Urothelium cell line (cell line): ENCODE measurements at regions not wholly inside any gene's neighbourhood (a gene's known extent, or its start where the extent isn't known, plus 50 kb on each side); places are given as distances from the start of the nearest gene placed in this dataset.

Experiments
- DNase-seq: peaks from one replicate; pipeline ENCODE4 v3.0.0; 2011; ENCODE audit warnings: low spot score, mixed read lengths
- FAIRE-seq: peaks from 2 replicates; lab custom pipeline; 2011; peaks lifted over from hg19 to GRCh38; lab: Jason Lieb, UNC

DNA sequence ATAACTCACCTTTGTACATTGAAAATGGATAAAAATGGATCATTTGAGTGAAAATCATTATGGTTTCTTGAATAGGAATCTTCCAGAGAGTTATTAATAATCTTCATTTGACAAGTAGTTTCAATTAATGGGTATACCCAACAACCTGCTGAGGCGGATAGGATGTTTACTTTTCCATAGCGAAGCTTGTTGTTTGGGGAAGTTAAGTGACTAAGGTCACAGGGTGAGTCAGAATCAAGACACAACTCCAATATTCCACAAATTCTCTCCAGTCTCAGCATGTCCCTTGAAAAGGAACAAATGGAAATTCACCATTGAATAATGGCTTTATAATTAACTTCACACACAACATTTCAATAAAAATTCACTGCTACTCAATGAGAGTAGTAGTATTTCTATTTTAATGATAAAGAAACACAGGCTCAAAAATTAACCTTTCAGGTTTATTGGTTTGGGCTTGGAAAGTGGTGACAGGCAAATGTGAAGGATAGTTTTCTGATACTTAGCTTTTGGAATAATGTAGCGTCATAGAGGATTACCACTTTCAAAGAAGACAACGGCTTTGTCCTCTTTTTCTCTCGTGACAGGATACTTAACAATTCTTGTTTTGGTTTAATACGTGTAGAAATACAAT, 211.3 kb downstream of the GPD2 start:
- FAIRE-seq (no peak), DNase-seq (no peak)

GRCh38 chr2:156648522-156648921, 212.3 kb downstream of the GPD2 start:
- no peak for FAIRE-seq

GRCh38 chr2:156649596-156649995, 213.4 kb downstream of the GPD2 start:
- DNase-seq = no peak

More at GRCh38 chr2:156648522-156648921, 212.3 kb downstream of the GPD2 start:
- no peak for DNase-seq

DNA sequence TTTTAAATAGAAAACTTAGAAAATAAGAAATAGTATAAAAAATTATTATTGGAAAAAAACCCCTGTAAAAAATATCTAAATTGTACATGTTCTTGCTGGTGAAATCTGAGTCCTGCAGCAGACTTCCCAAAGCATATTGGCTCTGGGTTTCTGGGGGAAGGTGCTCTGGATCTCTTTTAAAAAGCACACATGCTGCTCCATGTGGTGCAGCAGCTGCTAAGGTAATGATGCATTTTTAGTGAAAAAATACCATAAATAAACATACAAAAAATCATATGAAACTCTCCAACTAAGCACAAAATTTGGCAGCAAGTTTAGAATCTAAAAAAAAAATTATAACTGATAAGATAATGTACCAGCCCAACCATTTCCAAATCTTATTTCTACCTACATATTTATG, 216.5 kb downstream of the GPD2 start:
- DNase-seq (no peak), FAIRE-seq (no peak)

More at GRCh38 chr2:156649596-156649995, 213.4 kb downstream of the GPD2 start:
- FAIRE-seq = no peak

DNA sequence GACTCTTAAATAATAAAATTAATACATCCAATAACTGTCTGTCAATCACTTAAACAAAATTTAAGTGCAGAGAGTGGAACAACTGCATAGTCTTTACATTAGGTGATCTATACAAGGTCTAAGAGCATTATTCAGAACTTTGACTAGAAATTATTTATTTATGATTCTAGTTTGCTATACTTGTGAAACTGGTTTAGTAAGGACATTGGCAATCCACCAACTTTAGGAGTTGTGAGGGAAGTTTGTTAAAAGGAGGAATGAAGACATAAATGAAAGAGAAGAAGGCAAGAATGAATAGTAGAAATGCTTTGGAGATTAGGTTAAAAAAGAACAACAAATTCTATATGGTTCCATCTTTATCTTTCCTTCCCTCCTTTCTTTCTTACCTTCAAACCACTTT, 217.5 kb downstream of the GPD2 start:
- FAIRE-seq (no peak), DNase-seq (no peak)

GRCh38 chr2:156657809-156658208, 221.6 kb downstream of the GPD2 start:
- no peak for FAIRE-seq
- no peak for DNase-seq

DNA sequence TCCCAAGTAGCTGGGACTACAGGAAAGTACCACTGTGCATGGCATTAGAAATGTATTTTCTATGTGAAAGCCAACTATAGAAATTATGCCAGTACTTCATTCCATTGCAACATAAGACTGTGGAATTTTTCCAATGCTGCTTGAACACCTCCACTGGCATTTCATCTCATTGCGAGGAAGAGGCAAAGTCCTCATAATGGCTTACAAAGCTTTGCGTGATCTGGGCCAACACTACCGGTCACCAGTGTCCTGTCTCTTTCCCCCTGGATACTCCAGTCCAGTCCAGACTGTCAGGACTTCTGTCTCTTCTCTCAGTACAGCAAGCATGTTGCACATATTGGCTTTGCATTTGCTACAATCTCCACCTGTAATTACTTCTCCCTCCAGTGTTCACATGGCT, 223.5 kb downstream of the GPD2 start:
- no peak for FAIRE-seq
- no peak for DNase-seq

- FAIRE-seq (no peak), DNase-seq (no peak)
Observed at GRCh38 chr2:156663757-156664409, 227.7 kb downstream of the GPD2 start.

DNA sequence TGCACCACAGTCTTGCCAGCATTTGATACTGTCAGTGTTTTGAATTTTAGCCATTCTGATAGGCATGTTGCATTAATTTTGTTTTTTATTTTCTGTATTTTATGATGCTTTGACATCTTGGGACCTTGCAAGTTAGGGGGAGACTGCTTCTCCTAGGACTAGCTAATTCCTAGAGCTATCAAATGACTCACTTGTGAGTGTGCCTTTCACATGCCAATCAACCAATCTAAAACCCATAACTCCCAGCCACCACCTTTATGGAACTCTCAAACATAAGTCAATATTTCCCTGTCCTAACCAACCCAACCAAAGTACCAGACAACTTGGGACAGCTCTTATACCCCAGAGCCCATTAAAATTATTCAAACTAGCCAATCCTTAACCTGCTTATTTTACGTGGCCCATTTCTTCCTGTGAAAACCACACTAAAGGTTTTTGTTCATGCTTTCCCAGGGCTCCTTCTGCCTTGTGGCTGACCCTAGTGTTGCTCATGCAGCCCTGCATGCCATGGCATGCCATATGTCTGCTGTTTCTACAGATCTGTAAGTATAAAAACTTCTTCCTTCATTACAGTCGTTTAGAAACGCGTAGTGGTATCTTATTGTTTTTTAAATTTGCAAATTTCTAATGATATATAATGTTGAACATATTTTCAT, 230.1 kb downstream of the GPD2 start:
- no peak for DNase-seq

DNA sequence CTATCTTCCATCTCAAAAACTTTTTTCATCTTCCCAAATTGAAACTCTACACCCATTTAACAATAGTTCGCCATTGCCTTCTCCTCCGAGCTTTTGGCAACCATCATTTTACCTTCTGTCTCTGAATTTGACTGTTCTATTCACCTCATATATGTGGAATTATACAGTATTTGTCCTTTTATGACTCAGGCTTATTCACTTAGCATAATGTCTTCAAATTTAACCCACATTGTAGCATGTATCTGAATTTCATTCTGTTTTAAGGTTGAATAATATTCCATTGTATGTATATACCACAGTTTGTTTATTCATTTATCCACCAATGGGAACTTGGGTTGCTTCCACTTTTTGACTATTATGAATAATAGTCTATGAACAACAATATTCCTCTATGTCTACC, 233.9 kb downstream of the GPD2 start:
- DNase-seq (no peak), FAIRE-seq (no peak)

More for the DNA sequence above, 230.1 kb downstream of the GPD2 start:
- FAIRE-seq = no peak

GRCh38 chr2:156671706-156672361, 235.7 kb downstream of the GPD2 start:
- FAIRE-seq = no peak
- DNase-seq = no peak

- no peak for FAIRE-seq
- no peak for DNase-seq
Observed at GRCh38 chr2:156672556-156673332, 236.6 kb downstream of the GPD2 start.

DNA sequence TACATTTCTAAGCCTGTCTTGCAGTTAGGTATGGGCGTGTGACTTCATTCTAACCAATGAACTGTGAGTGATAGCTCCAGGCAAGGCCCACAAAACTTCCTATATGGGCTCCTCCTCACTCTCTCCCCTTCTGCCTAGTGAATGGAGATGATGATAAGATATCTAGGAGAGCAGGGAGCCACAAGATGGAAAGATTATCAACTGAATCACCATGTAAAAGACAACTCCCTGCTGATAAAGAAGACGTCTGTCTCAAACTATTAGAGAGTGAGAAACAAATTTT, 237.1 kb downstream of the GPD2 start:
- FAIRE-seq (no peak), DNase-seq (no peak)

DNA sequence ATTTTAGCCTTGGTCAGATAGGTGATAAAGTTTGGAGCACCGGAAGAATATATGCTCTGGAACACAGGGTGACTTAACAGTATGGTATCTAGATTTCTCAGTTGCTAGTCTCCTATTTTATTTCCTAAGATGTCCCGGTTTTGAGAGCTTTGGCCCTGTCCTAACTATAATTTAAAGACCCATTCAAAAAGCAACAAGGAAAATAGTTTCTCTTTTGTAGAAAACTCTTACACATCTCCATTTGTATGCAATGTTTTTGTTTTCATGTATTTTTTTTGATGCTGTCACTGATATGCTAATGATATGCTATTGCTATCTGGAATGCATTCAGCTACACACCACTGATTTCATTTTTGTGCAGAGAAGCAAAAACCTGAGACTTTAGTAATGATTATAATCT, 237.8 kb downstream of the GPD2 start:
- no peak for FAIRE-seq

GRCh38 chr2:156675896-156676295, 239.7 kb downstream of the GPD2 start:
- DNase-seq = no peak
- no peak for FAIRE-seq

More for the DNA sequence above, 237.8 kb downstream of the GPD2 start:
- DNase-seq = no peak

- FAIRE-seq = no peak
Observed at GRCh38 chr2:156679820-156680219, 243.6 kb downstream of the GPD2 start.

DNA sequence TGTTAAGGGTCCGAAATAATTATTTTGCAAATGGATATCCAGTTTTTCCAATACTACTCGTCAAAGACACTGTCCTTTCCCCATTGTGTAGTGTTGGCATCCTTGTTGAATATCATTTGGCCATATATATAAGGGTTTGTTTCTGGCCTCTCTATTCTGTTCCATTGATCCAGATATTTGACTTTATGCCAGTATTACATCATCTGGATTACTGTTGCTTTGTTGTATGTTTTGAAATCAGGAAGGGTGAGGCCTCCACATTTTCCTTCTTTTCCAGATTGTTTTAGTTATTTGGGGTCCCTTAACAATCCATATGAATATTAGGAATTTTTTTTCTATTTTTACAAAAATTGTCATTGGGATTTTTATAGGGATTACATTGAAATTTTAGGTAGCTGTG, 244.1 kb downstream of the GPD2 start:
- DNase-seq (no peak), FAIRE-seq (no peak)

More at GRCh38 chr2:156679820-156680219, 243.6 kb downstream of the GPD2 start:
- no peak for DNase-seq

GRCh38 chr2:156687126-156687525, 250.9 kb downstream of the GPD2 start:
- DNase-seq = no peak
- no peak for FAIRE-seq

- no peak for DNase-seq
- FAIRE-seq = no peak
Observed at GRCh38 chr2:156687715-156688114, 251.5 kb downstream of the GPD2 start.

DNA sequence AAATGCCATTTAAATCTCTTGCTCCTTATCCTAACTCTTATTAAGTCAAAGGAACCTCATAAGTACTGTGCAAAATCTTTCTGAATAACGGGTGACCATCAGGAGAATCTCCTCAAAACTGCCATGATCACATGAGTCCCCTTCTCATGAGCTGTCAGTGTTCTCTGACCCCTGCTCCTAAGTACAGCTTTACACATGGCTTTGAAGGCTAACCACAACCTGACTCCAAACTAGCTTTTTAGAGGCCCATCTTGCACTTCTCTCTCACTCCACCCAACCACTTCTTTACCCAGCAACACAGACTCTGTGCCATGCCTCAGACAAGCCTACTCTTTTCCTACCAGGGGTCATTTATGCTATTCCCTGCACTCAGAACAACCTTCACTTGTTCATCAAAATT, 253.8 kb downstream of the GPD2 start:
- FAIRE-seq (no peak), DNase-seq (no peak)

DNA sequence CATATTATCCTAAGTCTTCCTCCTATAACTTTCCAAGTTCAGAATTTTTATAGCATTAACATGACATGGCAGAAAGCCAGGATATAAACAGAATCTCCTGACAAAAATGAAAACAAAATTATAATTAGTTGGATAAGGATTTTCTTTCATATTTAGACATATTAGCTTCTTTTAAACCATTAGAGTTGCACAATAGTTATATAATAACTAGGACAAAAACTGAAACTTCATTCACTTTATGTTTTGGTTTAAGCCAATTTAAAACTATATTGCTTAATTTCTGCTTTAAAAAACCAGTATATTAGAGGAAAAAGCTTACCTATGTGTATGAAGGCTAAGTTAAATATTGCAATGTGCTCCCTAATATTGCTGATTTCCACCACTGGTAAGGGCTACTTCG, 254.8 kb downstream of the GPD2 start:
- no peak for FAIRE-seq
- no peak for DNase-seq
